HepG2 (cell line): ENCODE measurements at regions not wholly inside any gene's neighbourhood (a gene's known extent, or its start where the extent isn't known, plus 50 kb on each side); places are given as distances from the start of the nearest gene placed in this dataset.

Source experiments
- FOXA1 ChIP-seq, 2 experiments: fragments of 450-650 bp in 1 of 2; sonication (generic) in 1 of 2; formaldehyde crosslinking in 1 of 2; IDR thresholded peaks; 2 replicates each; pipeline versions ENCODE4 v1.4.0 to v1.6.1; 2016 to 2020; ENCODE audit warnings: missing genetic modification reagents in 1 of 2
- GTF3A ChIP-seq: sonication (generic); formaldehyde crosslinking; conservative IDR thresholded peaks from 2 replicates; pipeline ENCODE4 v1.4.0; 2020; ENCODE audit warnings: mild to moderate bottlenecking, missing genetic modification reagents
- HCFC1 ChIP-seq: fragments of 150-350 bp; IDR thresholded peaks from 2 replicates; pipeline ENCODE4 v1.6.1; 2014; ENCODE audit warnings: low read depth, low read length
- MEIS1 ChIP-seq: sonication (generic); formaldehyde crosslinking; IDR thresholded peaks from 2 replicates; pipeline ENCODE4 v1.9.0; 2021; ENCODE audit warnings: mild to moderate bottlenecking, missing genetic modification reagents, moderate library complexity, borderline replicate concordance
- RORA ChIP-seq: sonication (generic); formaldehyde crosslinking; IDR thresholded peaks from 2 replicates; pipeline ENCODE4 v1.5.0; 2020; ENCODE audit warnings: mild to moderate bottlenecking, missing genetic modification reagents, moderate library complexity
- SNRNP70 ChIP-seq: fragments of 200-400 bp; formaldehyde crosslinking; IDR thresholded peaks from 2 replicates; pipeline ENCODE4 v1.6.1; 2017; ENCODE audit warnings: mild to moderate bottlenecking, low read depth, low read length, moderate library complexity
- TAF1 ChIP-seq: sonication (generic); formaldehyde crosslinking; IDR thresholded peaks from 2 replicates; pipeline ENCODE4 v1.4.0; 2020; ENCODE audit warnings: missing genetic modification reagents
- TOE1 ChIP-seq: sonication (generic); formaldehyde crosslinking; IDR thresholded peaks from 2 replicates; pipeline ENCODE4 v1.4.0; 2020; ENCODE audit warnings: mild to moderate bottlenecking, missing genetic modification reagents
- ZNF83 ChIP-seq: sonication (generic); formaldehyde crosslinking; IDR thresholded peaks from 2 replicates; pipeline ENCODE4 v1.4.0; 2020; ENCODE audit warnings: missing genetic modification reagents, mild to moderate bottlenecking, borderline replicate concordance
- TF ChIP-seq, protein P1 (sequence below): sonication (generic); formaldehyde crosslinking; IDR thresholded peaks from 2 replicates; pipeline ENCODE4 v1.4.0; 2020; ENCODE audit warnings: mild to moderate bottlenecking, missing genetic modification reagents
- TF ChIP-seq, protein P2 (sequence below): sonication (generic); formaldehyde crosslinking; IDR thresholded peaks from 2 replicates; pipeline ENCODE4 v1.5.0; 2020; ENCODE audit warnings: mild to moderate bottlenecking, missing genetic modification reagents
- TF ChIP-seq, protein P3 (sequence below): sonication (generic); formaldehyde crosslinking; IDR thresholded peaks from 2 replicates; pipeline ENCODE4; 2020; ENCODE audit warnings: missing genetic modification reagents, mild to moderate bottlenecking, borderline replicate concordance
- TF ChIP-seq, protein P4 (sequence below): sonication (generic); formaldehyde crosslinking; IDR thresholded peaks from 2 replicates; pipeline ENCODE4 v1.4.0; 2020; ENCODE audit warnings: missing genetic modification reagents, borderline replicate concordance
- TF ChIP-seq, protein P5 (sequence below): sonication (generic); formaldehyde crosslinking; IDR thresholded peaks from 2 replicates; pipeline ENCODE4 v1.5.0; 2020; ENCODE audit warnings: missing genetic modification reagents, mild to moderate bottlenecking, borderline replicate concordance

- TF ChIP-seq, protein P1, sequence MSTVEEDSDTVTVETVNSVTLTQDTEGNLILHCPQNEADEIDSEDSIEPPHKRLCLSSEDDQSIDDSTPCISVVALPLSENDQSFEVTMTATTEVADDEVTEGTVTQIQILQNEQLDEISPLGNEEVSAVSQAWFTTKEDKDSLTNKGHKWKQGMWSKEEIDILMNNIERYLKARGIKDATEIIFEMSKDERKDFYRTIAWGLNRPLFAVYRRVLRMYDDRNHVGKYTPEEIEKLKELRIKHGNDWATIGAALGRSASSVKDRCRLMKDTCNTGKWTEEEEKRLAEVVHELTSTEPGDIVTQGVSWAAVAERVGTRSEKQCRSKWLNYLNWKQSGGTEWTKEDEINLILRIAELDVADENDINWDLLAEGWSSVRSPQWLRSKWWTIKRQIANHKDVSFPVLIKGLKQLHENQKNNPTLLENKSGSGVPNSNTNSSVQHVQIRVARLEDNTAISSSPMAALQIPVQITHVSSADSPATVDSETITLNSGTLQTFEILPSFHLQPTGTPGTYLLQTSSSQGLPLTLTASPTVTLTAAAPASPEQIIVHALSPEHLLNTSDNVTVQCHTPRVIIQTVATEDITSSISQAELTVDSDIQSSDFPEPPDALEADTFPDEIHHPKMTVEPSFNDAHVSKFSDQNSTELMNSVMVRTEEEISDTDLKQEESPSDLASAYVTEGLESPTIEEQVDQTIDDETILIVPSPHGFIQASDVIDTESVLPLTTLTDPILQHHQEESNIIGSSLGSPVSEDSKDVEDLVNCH (CRISPR knock-in tag) = no peak
- TF ChIP-seq, protein P2, sequence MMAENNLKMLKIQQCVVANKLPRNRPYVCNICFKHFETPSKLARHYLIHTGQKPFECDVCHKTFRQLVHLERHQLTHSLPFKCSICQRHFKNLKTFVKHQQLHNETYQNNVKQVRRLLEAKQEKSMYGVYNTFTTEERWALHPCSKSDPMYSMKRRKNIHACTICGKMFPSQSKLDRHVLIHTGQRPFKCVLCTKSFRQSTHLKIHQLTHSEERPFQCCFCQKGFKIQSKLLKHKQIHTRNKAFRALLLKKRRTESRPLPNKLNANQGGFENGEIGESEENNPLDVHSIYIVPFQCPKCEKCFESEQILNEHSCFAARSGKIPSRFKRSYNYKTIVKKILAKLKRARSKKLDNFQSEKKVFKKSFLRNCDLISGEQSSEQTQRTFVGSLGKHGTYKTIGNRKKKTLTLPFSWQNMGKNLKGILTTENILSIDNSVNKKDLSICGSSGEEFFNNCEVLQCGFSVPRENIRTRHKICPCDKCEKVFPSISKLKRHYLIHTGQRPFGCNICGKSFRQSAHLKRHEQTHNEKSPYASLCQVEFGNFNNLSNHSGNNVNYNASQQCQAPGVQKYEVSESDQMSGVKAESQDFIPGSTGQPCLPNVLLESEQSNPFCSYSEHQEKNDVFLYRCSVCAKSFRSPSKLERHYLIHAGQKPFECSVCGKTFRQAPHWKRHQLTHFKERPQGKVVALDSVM (CRISPR knock-in tag) = peak; percentile 72
- TF ChIP-seq SNRNP70 (no peak), TOE1 (peak; percentile 68), ZNF83 (no peak), RORA (0 out of 2 replicates have a peak, but pooled peaks have one; percentile 68), TAF1 (no peak), HCFC1 (no peak), GTF3A (no peak), FOXA1 (IDR thresholded peaks at IDR 0.05) (peak; percentile 98), FOXA1 (CRISPR knock-in tag; IDR thresholded peaks at IDR 0.05) (peak; percentile 99), MEIS1 (CRISPR knock-in tag) (no peak; the same call in 1 of the 2 replicates)
- TF ChIP-seq, protein P3, sequence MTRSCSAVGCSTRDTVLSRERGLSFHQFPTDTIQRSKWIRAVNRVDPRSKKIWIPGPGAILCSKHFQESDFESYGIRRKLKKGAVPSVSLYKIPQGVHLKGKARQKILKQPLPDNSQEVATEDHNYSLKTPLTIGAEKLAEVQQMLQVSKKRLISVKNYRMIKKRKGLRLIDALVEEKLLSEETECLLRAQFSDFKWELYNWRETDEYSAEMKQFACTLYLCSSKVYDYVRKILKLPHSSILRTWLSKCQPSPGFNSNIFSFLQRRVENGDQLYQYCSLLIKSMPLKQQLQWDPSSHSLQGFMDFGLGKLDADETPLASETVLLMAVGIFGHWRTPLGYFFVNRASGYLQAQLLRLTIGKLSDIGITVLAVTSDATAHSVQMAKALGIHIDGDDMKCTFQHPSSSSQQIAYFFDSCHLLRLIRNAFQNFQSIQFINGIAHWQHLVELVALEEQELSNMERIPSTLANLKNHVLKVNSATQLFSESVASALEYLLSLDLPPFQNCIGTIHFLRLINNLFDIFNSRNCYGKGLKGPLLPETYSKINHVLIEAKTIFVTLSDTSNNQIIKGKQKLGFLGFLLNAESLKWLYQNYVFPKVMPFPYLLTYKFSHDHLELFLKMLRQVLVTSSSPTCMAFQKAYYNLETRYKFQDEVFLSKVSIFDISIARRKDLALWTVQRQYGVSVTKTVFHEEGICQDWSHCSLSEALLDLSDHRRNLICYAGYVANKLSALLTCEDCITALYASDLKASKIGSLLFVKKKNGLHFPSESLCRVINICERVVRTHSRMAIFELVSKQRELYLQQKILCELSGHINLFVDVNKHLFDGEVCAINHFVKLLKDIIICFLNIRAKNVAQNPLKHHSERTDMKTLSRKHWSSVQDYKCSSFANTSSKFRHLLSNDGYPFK (CRISPR knock-in tag) = 0 out of 2 replicates have a peak, but pooled peaks have one; percentile 16
- TF ChIP-seq, protein P4, sequence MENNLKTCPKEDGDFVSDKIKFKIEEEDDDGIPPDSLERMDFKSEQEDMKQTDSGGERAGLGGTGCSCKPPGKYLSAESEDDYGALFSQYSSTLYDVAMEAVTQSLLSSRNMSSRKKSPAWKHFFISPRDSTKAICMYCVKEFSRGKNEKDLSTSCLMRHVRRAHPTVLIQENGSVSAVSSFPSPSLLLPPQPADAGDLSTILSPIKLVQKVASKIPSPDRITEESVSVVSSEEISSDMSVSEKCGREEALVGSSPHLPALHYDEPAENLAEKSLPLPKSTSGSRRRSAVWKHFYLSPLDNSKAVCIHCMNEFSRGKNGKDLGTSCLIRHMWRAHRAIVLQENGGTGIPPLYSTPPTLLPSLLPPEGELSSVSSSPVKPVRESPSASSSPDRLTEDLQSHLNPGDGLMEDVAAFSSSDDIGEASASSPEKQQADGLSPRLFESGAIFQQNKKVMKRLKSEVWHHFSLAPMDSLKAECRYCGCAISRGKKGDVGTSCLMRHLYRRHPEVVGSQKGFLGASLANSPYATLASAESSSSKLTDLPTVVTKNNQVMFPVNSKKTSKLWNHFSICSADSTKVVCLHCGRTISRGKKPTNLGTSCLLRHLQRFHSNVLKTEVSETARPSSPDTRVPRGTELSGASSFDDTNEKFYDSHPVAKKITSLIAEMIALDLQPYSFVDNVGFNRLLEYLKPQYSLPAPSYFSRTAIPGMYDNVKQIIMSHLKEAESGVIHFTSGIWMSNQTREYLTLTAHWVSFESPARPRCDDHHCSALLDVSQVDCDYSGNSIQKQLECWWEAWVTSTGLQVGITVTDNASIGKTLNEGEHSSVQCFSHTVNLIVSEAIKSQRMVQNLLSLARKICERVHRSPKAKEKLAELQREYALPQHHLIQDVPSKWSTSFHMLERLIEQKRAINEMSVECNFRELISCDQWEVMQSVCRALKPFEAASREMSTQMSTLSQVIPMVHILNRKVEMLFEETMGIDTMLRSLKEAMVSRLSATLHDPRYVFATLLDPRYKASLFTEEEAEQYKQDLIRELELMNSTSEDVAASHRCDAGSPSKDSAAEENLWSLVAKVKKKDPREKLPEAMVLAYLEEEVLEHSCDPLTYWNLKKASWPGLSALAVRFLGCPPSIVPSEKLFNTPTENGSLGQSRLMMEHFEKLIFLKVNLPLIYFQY (CRISPR knock-in tag) = peak; percentile 89; the same call in 1 of the 2 replicates
- TF ChIP-seq, protein P5, sequence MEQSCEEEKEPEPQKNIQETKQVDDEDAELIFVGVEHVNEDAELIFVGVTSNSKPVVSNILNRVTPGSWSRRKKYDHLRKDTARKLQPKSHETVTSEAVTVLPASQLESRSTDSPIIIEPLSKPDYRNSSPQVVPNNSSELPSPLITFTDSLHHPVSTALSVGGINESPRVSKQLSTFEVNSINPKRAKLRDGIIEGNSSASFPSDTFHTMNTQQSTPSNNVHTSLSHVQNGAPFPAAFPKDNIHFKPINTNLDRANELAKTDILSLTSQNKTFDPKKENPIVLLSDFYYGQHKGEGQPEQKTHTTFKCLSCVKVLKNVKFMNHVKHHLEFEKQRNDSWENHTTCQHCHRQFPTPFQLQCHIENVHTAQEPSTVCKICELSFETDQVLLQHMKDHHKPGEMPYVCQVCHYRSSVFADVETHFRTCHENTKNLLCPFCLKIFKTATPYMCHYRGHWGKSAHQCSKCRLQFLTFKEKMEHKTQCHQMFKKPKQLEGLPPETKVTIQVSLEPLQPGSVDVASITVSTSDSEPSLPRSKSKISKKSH (CRISPR knock-in tag) = no peak
Observed at GRCh38 chr2:74764429-74765272, 69.3 kb upstream of the HK2 start (continued).
